ENCODE measurements at regions not wholly inside any gene's neighbourhood (a gene's known extent, or its start where the extent isn't known, plus 50 kb on each side); places are given as distances from the start of the nearest gene placed in this dataset.

GRCh38 chr7:98046816-98047215 lies 56.8 kb upstream of the OCM2 start:
- TF ChIP-seq, protein P1, sequence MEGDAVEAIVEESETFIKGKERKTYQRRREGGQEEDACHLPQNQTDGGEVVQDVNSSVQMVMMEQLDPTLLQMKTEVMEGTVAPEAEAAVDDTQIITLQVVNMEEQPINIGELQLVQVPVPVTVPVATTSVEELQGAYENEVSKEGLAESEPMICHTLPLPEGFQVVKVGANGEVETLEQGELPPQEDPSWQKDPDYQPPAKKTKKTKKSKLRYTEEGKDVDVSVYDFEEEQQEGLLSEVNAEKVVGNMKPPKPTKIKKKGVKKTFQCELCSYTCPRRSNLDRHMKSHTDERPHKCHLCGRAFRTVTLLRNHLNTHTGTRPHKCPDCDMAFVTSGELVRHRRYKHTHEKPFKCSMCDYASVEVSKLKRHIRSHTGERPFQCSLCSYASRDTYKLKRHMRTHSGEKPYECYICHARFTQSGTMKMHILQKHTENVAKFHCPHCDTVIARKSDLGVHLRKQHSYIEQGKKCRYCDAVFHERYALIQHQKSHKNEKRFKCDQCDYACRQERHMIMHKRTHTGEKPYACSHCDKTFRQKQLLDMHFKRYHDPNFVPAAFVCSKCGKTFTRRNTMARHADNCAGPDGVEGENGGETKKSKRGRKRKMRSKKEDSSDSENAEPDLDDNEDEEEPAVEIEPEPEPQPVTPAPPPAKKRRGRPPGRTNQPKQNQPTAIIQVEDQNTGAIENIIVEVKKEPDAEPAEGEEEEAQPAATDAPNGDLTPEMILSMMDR (IDR thresholded peaks at IDR 0.05), result no peak
- TF ChIP-seq POLR2A (IDR thresholded peaks at IDR 0.05), result no peak
- no peak for TF ChIP-seq POLR2AphosphoS5 (IDR thresholded peaks at IDR 0.05)
